ENCODE measurements at regions not wholly inside any gene's neighbourhood (a gene's known extent, or its start where the extent isn't known, plus 50 kb on each side); places are given as distances from the start of the nearest gene placed in this dataset.

- no peak for DNase-seq (ENCODE audit: low read depth)
- TF ChIP-seq CTCF (conservative IDR thresholded peaks at IDR 0.05; ENCODE audit: low read length): no peak
- no peak overlapping the region for H3K4me3 ChIP-seq (ENCODE audit: low read length)
These were observed 155.5 kb upstream of the RPS6KA2 start for GRCh38 chr6:166782520-166782919.

- TF ChIP-seq CTCF (conservative IDR thresholded peaks at IDR 0.05; ENCODE audit: low read length): no peak
- H3K4me3 ChIP-seq (ENCODE audit: low read length): no peak overlapping the region
- DNase-seq (ENCODE audit: low read depth): no peak
These were observed 154.3 kb upstream of the RPS6KA2 start for GRCh38 chr6:166781331-166781730.

DNA sequence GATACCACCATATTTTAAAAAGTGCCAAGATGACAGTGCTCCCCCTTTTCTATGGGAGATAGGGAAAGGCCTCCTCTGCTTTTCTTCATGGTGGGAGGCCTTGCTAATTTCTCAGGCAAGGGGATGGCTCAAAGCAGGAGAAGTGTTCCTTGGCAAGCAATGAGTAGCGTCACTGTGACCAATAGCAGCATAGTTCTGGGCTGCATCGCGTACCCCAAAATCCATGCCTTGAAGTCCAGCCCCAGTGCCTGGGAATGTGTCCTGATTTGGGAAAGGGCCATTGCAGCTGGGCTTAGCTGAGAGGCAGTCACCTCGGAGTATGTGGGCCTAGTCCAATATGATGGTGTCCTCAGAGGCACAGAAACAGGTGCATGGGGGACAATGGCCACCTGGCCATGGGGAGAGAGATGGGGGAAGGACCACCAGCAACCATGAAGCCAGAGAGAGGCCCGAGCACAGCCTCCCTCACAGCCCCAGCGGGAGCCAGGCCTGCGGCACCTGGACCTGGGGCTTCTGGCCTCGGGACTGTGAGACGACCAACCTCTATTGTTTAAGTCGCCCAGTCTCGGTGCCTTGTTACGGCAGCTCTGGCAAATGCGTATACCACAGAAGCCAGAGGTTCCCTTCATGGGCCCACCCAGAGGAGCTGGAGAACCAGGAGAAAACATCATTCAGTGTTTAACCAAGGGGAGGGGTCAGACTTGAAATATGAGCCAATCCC lies 153.1 kb upstream of the RPS6KA2 start:
- TF ChIP-seq CTCF (conservative IDR thresholded peaks at IDR 0.05; ENCODE audit: low read length): no peak
- no peak overlapping the region for H3K4me3 ChIP-seq (ENCODE audit: low read length)
- DNase-seq (ENCODE audit: low read depth): no peak

DNA sequence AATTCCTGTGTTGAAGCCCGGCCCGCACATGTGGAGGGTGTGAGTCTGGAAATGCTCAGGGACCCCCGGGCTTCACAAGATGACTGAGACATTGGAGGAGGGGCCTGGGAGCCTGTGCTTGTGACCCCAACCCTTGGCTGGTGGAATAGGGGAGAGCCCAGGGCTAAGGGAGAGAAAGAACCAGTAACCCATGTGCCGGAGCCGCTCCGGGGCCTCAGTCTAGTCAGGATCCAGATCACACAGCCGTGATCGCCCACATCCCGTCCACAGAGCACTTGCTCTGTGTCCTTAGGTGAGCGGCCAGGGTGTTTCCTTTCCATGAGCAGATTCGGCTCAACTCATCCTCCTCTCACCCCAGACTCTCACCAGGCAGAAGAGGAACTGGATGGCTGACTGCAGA lies 152.3 kb upstream of the RPS6KA2 start:
- H3K4me3 ChIP-seq (ENCODE audit: low read length): no peak overlapping the region
- TF ChIP-seq CTCF (conservative IDR thresholded peaks at IDR 0.05; ENCODE audit: low read length): no peak
- DNase-seq (ENCODE audit: low read depth): no peak

DNA sequence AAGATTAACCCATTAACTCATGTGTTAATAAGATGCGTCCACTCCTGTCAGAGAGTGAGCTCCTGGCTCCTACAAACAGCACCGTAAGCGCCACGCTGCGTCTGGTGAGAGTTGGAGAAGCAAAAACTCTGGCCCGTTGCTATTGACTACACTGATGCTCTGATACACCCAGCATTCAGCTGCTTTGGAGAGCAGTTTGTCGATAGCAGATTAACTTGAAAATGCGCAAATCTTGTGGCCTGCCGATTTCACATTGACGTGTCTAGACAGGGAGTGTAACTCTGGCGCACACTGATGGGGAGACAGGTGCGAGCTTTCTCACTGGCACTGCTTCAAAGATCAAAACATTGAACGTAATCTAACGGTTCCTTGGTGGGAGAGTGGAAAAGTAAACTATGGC lies 151.7 kb upstream of the RPS6KA2 start:
- H3K4me3 ChIP-seq (ENCODE audit: low read length): no peak overlapping the region
- TF ChIP-seq CTCF (conservative IDR thresholded peaks at IDR 0.05; ENCODE audit: low read length): no peak
- no peak for DNase-seq (ENCODE audit: low read depth)

DNA sequence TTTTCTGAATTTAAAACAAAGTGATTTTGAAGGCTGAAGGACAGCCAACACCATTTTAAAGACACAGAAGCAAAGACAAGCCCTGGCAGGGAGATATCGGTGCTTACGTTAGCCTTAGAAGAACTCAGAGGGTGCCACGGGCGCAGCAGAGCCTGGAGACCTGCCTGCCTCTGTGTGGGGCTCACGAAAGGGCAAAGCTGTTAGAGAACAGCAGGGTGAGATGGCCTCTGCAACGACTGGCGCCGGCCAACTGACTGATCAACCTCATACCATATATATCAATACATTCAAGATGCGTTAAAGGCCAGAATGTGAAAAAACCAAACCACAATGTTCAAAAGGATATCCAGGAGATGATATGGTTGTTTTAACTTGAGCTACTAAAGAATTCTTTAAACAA lies 151.0 kb upstream of the RPS6KA2 start:
- TF ChIP-seq CTCF (conservative IDR thresholded peaks at IDR 0.05; ENCODE audit: low read length): no peak

GRCh38 chr6:166777096-166777630 lies 150.1 kb upstream of the RPS6KA2 start:
- DNase-seq (ENCODE audit: low read depth): no peak
- no peak for TF ChIP-seq CTCF (conservative IDR thresholded peaks at IDR 0.05; ENCODE audit: low read length)
- H3K4me3 ChIP-seq (ENCODE audit: low read length): no peak overlapping the region

More for the DNA sequence above, 151.0 kb upstream of the RPS6KA2 start:
- H3K4me3 ChIP-seq (ENCODE audit: low read length): no peak overlapping the region
- DNase-seq (ENCODE audit: low read depth): no peak
